ENCODE measurements at regions not wholly inside any gene's neighbourhood (a gene's known extent, or its start where the extent isn't known, plus 50 kb on each side); places are given as distances from the start of the nearest gene placed in this dataset.

DNA sequence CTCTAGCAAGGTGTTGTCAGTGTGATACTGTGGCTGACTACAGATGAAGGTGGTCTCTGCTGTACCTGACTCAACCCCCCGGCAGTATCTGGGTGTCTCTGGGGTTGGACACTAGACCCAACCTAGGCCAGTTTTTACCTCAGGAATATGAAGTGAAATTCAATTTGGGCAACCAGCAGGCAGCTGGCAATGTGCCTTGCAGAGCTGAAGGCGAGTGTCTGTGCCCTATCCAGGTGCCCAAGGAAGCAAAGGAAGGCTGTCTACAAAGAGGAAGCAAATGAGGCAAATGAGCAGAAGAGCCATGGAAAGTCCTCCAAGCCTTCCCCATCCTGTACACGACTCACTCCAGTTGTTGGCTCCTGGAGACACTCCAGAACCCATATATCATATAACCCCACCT is 264.6 kb upstream of the AGAP1 start:
- Histone ChIP-seq H3K9me3 (no peaks in the 10 kb centered on the region), H3K27ac (no peak overlapping the region), H3K27me3 (no peaks in the 10 kb centered on the region), H3K4me3 (no peak overlapping the region), H3K36me3 (no peaks in the 10 kb centered on the region), H3K4me1 (no peaks in the 10 kb centered on the region)
- intact Hi-C loops (cut with DNase I; ENCODE audit: low total_unique reads) = no loop called here
- no peak for TF ChIP-seq POLR2A (IDR thresholded peaks at IDR 0.05)
- DNase-seq (ENCODE audit: low spot score in 2 of 2) = no peak

DNA sequence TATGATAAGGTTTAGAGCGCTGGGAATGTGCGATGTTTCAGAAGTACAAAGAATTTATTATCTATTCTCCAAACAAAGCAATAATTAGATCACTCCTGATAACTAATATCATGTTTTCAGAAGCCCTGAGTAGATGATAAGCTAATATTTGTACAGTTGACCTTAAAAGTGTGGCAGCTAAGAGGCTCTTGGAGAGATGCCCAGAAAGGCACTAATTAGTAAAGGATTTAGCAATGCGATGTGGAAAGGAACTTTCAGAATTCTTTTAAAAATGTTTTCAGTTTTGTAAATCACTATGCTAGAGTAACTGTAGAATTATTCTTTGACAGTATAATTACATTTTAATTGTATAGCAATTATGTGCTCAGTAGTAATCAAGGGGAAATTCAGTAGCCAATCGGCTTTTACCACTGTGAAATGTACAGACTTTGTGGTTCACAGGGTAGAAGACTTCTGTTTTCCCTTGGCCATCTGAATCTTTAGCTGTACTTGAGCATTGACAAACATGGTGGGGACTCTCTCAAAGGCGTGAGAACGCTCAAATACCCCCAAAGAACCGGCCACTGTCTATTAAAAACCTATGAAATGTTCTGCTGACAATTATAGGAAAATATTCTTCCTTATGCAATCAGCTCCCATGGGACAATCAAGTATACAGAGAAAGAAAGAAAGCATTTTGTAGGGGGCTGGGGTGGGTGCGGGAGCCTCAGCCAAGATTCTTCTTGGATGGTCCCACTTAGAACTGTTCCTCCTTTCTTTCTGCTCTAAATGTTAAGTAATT is 262.8 kb upstream of the AGAP1 start:
- no peaks in the 10 kb centered on the region for H3K27me3 ChIP-seq
- no peaks in the 10 kb centered on the region for H3K4me1 ChIP-seq
- intact Hi-C loops (cut with DNase I; ENCODE audit: low total_unique reads) = no loop called here
- no peaks in the 10 kb centered on the region for H3K9me3 ChIP-seq
- no peaks in the 10 kb centered on the region for H3K36me3 ChIP-seq
- no peak for DNase-seq (ENCODE audit: low spot score in 2 of 2)
- no peak for TF ChIP-seq POLR2A (IDR thresholded peaks at IDR 0.05)
- TF ChIP-seq POLR2AphosphoS5 (IDR thresholded peaks at IDR 0.05) = no peak
- TF ChIP-seq, protein P1, sequence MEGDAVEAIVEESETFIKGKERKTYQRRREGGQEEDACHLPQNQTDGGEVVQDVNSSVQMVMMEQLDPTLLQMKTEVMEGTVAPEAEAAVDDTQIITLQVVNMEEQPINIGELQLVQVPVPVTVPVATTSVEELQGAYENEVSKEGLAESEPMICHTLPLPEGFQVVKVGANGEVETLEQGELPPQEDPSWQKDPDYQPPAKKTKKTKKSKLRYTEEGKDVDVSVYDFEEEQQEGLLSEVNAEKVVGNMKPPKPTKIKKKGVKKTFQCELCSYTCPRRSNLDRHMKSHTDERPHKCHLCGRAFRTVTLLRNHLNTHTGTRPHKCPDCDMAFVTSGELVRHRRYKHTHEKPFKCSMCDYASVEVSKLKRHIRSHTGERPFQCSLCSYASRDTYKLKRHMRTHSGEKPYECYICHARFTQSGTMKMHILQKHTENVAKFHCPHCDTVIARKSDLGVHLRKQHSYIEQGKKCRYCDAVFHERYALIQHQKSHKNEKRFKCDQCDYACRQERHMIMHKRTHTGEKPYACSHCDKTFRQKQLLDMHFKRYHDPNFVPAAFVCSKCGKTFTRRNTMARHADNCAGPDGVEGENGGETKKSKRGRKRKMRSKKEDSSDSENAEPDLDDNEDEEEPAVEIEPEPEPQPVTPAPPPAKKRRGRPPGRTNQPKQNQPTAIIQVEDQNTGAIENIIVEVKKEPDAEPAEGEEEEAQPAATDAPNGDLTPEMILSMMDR (IDR thresholded peaks at IDR 0.05) = no peak
- no peak overlapping the region for H3K27ac ChIP-seq
- H3K4me3 ChIP-seq = no peak overlapping the region

DNA sequence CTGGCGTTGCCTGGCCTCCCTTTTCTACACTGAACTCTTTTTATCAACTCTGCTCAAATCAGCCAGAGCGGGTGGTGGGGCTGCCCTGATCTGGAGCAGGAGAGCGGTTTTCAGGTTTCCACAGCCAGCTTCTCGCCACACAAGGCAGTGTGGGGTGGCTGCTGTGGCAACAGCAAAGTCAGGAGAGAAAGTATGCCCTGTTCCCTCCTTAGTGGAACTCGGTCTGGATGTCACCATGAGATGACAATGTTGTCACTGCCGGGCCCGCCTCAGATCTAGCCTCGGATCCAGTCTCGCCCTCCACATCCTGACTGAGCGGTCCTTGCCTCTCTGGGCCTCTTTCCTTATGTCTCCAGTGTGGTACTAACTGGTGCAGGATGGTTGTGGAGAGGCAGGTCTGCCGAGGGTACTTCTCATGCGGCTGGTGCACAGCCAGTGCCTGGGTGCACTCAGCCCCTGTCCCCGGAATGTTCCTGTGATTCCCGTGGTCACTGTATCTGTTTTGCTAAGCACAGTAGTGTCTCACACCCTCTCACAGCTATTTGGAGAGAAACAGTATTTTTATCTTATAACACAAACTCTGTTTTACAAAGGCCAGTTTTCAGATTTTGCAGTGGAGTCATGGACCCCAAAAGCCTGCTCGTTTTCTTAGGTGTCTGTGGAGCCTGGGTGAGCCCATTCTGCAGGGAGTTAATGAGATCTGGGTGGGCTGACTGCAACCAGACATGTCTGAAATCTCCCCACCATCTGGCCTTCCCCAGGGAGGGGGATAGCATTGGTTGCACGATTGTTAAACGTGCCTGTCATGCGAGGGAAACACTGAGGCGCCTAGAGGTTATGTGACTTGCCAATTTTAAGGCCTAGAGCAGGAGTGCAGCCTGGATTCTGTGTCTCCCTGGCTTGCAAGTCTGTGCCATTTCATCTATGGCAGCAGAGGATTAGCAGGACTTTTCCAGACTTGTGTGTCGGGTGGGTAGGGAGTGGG is 261.1 kb upstream of the AGAP1 start:
- no peaks in the 10 kb centered on the region for H3K9me3 ChIP-seq
- H3K36me3 ChIP-seq = no peaks in the 10 kb centered on the region
- no peak overlapping the region for H3K4me3 ChIP-seq
- DNase-seq (ENCODE audit: low spot score in 2 of 2) = no peak
- intact Hi-C loops (cut with DNase I; ENCODE audit: low total_unique reads) = no loop called here
- no peaks in the 10 kb centered on the region for H3K27me3 ChIP-seq
- no peaks in the 10 kb centered on the region for H3K4me1 ChIP-seq
- H3K27ac ChIP-seq = no peak overlapping the region
- TF ChIP-seq POLR2A (IDR thresholded peaks at IDR 0.05) (no peak), POLR2AphosphoS5 (IDR thresholded peaks at IDR 0.05) (no peak)
- TF ChIP-seq, protein P1 (IDR thresholded peaks at IDR 0.05) = no peak

DNA sequence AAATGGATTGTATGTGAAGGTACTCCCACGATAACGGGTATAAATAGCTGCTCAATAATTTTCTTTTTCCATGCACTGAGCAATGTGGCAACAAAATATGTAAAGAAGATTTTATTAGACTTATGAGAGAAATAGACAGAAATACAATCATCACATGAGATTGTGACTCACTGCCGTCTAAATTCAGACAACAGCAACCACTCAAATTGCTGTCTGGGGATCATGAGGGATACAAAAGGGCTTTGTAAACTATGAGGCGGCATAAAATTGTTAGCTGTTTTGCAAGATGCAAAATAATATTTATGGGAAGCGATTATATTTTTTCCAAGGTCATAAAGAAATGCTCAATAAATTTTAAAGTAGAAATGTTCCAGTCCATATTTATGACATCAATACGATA is 259.1 kb upstream of the AGAP1 start:
- intact Hi-C loops (cut with DNase I; ENCODE audit: low total_unique reads) = no loop called here
- Histone ChIP-seq H3K27me3 (no peaks in the 10 kb centered on the region), H3K9me3 (no peaks in the 10 kb centered on the region), H3K4me3 (no peak overlapping the region), H3K4me1 (no peaks in the 10 kb centered on the region), H3K36me3 (no peaks in the 10 kb centered on the region), H3K27ac (no peak overlapping the region)
- DNase-seq (ENCODE audit: low spot score in 2 of 2) = no peak
- TF ChIP-seq, protein P1 (IDR thresholded peaks at IDR 0.05) = no peak
- TF ChIP-seq POLR2A (IDR thresholded peaks at IDR 0.05) (no peak), POLR2AphosphoS5 (IDR thresholded peaks at IDR 0.05) (no peak)

DNA sequence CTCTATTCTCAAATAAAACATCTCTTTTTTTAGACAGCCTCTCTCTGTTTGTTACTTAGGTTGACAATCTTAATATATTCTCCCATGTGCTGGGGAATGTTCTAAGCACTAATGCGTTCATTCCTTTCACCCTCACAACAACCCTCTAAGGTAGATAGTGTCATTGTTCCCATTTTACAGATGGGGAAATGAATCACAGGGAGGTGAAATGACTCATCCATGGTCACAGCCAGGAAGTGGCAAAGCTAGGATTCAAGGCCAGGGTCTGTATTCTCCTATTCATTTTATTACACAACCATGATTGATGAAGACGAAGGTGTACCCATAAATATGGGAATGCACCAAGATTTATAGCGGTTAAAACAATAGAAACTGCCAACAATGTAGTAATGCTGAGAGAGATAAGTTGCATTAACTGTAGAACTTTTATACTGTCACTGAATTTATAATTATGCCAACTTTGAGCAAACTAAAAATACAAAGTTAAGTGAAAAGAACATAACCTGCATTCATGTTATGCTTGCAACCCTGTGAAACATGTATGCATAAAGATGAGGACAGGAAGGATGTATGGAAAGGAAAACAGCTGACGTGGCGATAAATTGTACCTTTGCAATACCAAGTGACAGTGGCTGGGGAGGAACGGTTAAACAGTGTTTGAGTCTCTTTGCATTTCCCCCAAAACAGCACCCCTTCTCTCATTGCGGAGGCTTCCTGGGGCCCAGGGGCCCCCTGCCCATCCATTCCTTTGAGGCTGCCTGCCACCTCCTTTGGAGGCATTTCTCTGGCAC is 257.7 kb upstream of the AGAP1 start:
- Histone ChIP-seq H3K36me3 (no peaks in the 10 kb centered on the region), H3K4me3 (no peak overlapping the region), H3K27me3 (no peaks in the 10 kb centered on the region), H3K9me3 (no peaks in the 10 kb centered on the region), H3K27ac (no peak overlapping the region), H3K4me1 (no peaks in the 10 kb centered on the region)
- no peak for DNase-seq (ENCODE audit: low spot score in 2 of 2)
- intact Hi-C loops (cut with DNase I; ENCODE audit: low total_unique reads) = no loop called here
- TF ChIP-seq POLR2A (IDR thresholded peaks at IDR 0.05) (no peak), POLR2AphosphoS5 (IDR thresholded peaks at IDR 0.05) (no peak)
- TF ChIP-seq, protein P1 (IDR thresholded peaks at IDR 0.05) = no peak

All from breast epithelium (tissue), 4 donors.